ENCODE measurements at regions not wholly inside any gene's neighbourhood (a gene's known extent, or its start where the extent isn't known, plus 50 kb on each side); places are given as distances from the start of the nearest gene placed in this dataset.

GRCh38 chr4:24702281-24702680, 93.1 kb upstream of the SOD3 start:
- TF ChIP-seq CTCF (IDR thresholded peaks at IDR 0.05): no peak
- TF ChIP-seq POLR2A (IDR thresholded peaks at IDR 0.05): no peak
